GM18951 (cell line): ENCODE measurements at regions not wholly inside any gene's neighbourhood (a gene's known extent, or its start where the extent isn't known, plus 50 kb on each side); places are given as distances from the start of the nearest gene placed in this dataset.

ENCODE experiments used
- POLR2A ChIP-seq: IDR thresholded peaks from 4 replicates; pipeline ENCODE4 v1.6.1; 2011; ENCODE audit warnings: mild to moderate bottlenecking; ENCODE audit not compliant: insufficient read length, insufficient read depth; ENCODE audit errors: extremely low read depth
- in situ Hi-C: fragments of 300-500 bp; cut with MboI; formaldehyde crosslinking; loops from one replicate; pipeline ENCODE4 v1.12.0; 2022; ENCODE audit warnings: low sequenced_read_pairs, mixed read lengths, inconsistent platforms; ENCODE audit not compliant: unreplicated experiment

DNA sequence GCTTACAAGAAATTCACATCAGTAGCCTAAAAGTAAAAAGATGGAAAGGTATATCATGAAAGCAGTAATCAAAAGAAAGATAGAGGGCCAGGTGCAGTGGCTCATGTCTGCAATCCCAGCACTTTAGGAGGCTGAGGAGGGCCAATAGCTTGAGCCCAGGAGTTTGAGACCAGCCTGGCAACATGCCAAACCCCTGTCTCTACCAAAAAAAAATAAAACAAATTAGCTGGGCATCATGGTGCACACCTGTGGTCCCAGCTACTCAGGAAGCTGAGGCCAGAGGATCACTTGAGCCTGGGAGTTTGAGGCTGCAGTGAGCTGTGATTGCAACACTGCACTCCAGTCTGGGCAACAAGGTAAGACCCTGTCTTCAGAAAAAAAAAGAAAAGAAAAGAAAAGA lies 55.5 kb downstream of the GSPT2 start:
- in situ Hi-C loops, result no loop called here
- TF ChIP-seq POLR2A, result no peak

GRCh38 chrX:51802917-51803688 lies 59.9 kb downstream of the GSPT2 start:
- TF ChIP-seq POLR2A, result peak; percentile 48
- in situ Hi-C loops, result no loop called here

DNA sequence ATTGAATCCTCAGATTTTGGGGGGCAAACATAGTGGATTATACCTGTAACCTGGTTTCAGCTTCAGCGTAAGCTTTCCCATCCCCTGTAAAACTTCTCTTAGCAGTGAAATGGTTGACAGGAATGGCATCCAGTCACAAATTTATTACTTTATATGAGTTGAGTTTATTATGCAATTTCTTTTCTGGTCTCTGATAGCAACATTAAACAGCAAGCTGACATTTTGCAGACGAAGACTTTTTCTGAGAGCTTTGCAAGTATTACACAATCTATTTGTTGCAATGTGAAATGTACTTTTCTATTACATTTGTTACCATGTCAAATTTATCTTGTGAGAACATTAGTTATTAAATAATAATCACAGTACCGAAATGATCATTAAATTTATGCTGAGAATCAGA lies 60.6 kb downstream of the GSPT2 start:
- no peak for TF ChIP-seq POLR2A
- in situ Hi-C loops, result no loop called here

- in situ Hi-C loops, result no loop called here
- no peak for TF ChIP-seq POLR2A
Observed at GRCh38 chrX:51804741-51805140, 61.5 kb downstream of the GSPT2 start.

GRCh38 chrX:51813886-51814460 lies 70.7 kb downstream of the GSPT2 start:
- TF ChIP-seq POLR2A, result no peak
- in situ Hi-C loops, result no loop called here

DNA sequence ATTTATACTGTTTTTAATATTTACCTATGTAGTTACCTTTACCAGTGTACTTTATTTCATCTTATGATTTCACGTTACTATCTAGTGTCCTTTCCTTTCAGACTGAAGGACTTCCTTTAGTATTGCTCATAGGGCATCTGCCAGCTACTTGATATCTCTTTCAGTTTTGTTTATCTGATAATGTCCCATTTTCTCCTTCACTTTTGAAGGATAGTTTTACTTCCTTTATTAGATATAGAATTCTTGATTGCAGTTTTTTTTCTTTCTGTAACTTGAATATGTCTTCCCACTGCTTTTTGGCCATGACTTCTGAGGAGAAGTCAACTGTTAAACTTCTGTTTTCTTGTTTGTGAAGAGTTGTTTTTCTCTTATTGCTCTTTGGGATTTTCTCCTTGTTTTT lies 69.4 kb upstream of the MAGED1 start:
- in situ Hi-C loops, result no loop called here
- TF ChIP-seq POLR2A, result no peak

- TF ChIP-seq POLR2A, result no peak
- in situ Hi-C loops, result no loop called here
Observed at GRCh38 chrX:51825436-51825835, 68.0 kb upstream of the MAGED1 start.

- in situ Hi-C loops, result no loop called here
- no peak for TF ChIP-seq POLR2A
Observed at GRCh38 chrX:51834076-51834475, 59.3 kb upstream of the MAGED1 start.

DNA sequence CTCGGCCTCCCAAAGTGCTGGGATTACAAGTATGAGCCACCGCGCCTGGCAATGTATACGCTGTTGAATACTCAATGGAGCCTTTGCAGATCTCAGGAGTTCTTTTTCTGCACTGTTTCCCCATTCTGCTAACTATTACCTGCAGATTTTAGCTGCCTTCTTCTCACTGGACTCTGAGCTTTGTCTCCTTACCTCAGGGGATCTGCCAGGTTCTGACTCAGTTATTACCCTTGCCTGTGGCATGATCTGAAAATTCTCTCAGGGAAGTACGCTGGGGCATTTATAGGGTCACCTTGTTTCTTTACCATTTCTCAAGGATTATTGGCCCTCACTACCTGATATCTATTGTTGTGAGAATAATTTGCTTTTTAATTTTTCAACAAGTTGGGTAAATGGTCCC lies 56.6 kb upstream of the MAGED1 start:
- TF ChIP-seq POLR2A, result no peak
- in situ Hi-C loops, result no loop called here

- no peak for TF ChIP-seq POLR2A
- in situ Hi-C loops, result no loop called here
Observed at GRCh38 chrX:51837451-51837850, 56.0 kb upstream of the MAGED1 start.

DNA sequence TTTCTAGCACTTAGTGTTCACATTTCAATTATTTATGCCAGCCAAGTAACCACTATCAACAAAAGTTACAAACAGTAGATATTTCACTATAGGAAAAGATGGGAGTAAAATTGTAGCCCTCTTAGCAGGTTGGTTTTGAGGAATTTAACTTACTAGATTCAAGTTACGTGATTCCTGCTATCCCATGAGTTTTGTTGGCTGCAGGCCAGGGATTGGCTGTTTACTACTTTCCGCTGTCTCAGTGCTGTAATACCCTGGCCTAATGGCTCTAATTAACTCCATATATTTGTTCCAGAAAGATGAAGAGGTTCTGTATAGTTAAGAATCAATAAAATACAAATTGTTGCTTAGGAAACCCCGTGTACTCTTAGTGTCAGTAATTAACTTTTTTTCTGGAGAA lies 55.5 kb upstream of the MAGED1 start:
- in situ Hi-C loops, result no loop called here
- TF ChIP-seq POLR2A, result no peak
